Lower leg skin (tissue), 3 donors: ENCODE measurements at regions not wholly inside any gene's neighbourhood (a gene's known extent, or its start where the extent isn't known, plus 50 kb on each side); places are given as distances from the start of the nearest gene placed in this dataset.

ENCODE experiments used
- CTCF ChIP-seq, 3 donors: fragments of 450-650 bp; IDR thresholded peaks; one replicate each; pipeline ENCODE4 v1.5.1; 2016; ENCODE audit warnings: antibody characterized with exemption in 3 of 3, mild to moderate bottlenecking in 3 of 3, moderate library complexity in 2 of 3
- POLR2A ChIP-seq, 2 donors: fragments of 450-650 bp; IDR thresholded peaks; one replicate each; pipeline ENCODE4 v1.6.1; 2016 to 2017; ENCODE audit warnings: antibody characterized with exemption in 2 of 2, mild to moderate bottlenecking in 1 of 2, moderate library complexity in 1 of 2

- TF ChIP-seq CTCF (IDR thresholded peaks at IDR 0.05) (no peak), POLR2A (IDR thresholded peaks at IDR 0.05) (no peak)
Measured at GRCh38 chr7:142562688-142563087, 186.6 kb upstream of the PRSS1 start.
